HG02798 (cell line): ENCODE measurements at regions not wholly inside any gene's neighbourhood (a gene's known extent, or its start where the extent isn't known, plus 50 kb on each side); places are given as distances from the start of the nearest gene placed in this dataset.

Experiments
- ATAC-seq: cut with Tn5 transposase; IDR thresholded peaks from one replicate; pipeline ENCODE4 v1.9.1; 2021; ENCODE audit warnings: mild to moderate bottlenecking; ENCODE audit not compliant: unreplicated experiment, poor library complexity

- ATAC-seq = no peak
These were observed 1349.0 kb upstream of the B3GALT2 start for GRCh38 chr1:194535369-194535768.

DNA sequence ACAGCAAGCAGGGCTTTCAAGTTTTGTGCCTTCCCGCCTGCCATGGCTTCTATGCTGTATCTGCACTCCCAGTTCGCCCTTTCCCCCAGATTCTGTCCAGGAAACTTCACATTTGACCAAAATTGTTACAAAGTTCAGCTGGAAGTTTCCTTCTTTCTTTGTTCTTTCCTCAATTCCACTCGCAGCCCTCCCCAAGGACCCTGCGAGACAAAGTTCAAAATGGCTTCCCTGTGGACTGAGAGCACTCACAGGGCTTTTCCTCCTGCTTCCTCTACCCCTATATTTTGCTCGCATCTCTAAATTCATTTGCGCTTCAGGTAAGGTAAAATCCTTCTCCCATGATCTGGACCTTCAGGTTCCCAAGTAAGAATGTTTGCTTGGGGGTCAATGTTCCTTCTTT is 1348.4 kb upstream of the B3GALT2 start:
- ATAC-seq = no peak

DNA sequence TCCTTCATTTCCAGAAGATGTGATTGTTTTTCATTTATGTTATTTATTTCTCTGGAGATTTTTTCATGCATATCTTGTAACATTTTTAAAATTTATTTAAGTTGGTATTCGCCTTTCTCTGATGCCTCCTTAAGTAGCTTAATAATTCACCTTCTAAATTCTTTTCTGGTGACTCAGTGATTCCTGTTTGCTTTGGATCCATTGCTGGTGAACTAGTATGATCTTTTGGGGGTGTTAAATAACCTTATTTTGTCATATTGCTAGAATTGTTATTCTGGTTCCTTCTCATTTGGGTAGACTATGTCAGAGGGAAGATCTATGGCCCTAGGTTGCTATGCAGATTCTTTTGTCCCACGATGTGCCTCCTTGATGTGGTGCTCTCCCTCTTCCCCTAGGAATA is 1347.2 kb upstream of the B3GALT2 start:
- ATAC-seq = no peak

DNA sequence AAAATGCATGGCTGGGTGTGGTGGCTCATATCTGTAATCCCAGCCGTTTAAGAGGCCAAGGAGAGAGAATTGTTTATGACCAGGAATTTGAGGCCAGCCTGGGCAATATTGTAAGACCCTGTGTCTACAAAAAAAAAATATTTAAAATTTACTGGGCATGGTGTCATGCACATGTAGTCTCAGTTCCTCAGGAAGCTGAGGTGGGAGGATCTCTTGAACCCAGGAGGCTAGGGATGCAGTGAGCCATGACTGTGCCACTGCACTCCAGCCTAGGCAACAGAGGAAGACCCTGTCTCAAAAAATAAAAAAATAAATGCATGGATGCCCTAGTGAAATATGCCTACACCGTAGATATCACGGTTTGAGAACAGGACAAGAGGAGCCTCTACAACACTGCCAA is 1331.2 kb upstream of the B3GALT2 start:
- no peak for ATAC-seq

DNA sequence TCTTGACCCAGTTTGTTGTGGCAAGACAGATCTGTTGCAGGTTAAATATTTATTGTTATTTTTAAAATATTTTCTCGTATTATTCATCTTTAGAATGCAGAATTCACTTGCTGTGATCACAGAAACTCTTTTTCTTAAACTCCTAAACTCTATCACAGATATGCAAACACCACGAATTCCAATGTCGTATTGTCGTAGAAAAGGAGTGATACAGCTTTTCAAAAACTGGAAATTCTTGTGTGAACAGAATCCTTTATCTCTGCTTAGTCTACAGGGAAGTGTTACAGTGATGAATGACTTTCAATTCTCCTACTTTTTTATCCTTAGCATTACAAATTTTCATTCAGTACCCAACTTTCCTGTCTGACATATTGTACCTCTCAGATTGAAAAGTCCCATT is 1329.5 kb upstream of the B3GALT2 start:
- no peak for ATAC-seq

GRCh38 chr1:194512957-194513356 is 1326.5 kb upstream of the B3GALT2 start:
- no peak for ATAC-seq

- ATAC-seq = no peak
These were observed 1325.9 kb upstream of the B3GALT2 start for GRCh38 chr1:194512345-194512744.

DNA sequence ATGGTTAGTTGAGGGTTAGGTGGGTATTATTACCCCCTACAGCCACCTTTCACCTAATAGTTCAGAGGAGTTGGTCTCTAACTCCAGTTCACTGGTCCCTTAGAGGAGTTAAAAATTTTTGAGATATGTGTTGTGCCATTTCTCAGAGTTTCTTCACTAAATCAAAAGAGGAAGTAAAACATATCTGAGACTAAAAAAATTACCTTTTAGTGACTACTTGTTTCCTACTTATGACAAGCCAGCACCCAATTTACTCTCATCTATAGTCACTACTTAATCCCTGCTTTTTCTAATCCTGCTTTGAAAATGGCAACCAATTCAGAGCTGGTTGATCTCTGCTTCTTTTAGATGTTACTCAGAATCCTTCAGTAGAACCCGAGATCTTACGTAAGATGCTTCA is 1316.8 kb upstream of the B3GALT2 start:
- ATAC-seq = peak; percentile 44

DNA sequence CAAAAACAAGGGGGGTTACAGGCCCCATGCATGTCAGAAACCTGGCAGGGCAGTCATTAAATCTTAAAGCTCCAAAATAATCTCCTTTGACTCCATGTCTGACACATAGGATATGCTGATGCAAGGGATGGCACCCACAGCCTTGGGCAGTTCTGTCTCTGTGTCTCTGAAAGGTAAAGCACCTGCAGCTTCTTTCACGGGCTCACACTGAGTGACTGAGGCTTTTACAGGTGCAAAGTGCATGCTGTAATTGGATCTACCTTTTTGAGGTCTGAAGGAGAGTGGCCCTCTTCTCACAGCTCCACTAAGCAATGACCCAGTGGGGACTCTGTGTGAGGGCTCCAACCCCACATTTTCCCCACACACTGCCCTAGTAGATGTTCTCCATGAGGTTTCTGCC is 1309.0 kb upstream of the B3GALT2 start:
- no peak for ATAC-seq

DNA sequence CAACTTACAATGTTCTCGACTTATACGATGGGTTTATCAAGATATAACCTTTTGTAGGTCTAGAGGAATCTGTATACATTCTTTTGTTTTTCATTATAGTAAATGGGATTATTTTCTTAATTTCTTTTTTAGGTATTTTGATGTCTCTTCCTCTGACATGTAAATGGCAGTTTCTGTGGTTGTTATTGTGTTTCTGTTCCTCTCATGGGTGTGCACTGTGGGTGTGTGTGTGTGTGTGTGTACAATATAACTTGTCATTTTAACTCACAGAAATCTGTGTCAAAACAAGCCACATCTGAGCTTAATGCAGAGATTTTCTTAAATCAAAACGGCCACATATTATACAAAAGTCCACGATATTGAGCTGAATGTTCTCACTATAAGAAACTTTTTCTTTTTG is 1300.8 kb upstream of the B3GALT2 start:
- no peak for ATAC-seq

DNA sequence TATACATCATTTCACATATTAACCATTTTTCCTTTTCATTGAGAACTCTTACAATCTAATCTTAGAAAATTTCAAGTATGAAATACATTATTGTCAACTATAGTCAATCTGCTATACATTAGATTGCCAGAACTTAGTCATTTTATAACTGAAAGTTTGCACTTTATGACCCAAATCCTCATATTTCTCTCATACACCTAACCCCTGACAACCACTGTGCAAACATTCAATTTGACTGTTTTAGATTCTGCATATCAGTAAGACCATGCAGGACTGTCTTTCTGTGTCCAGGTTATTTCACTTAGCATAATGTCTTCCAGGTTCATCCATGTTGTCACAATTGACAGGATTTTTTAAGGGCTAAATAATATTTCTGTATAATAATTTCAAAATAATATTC is 1299.0 kb upstream of the B3GALT2 start:
- no peak for ATAC-seq

DNA sequence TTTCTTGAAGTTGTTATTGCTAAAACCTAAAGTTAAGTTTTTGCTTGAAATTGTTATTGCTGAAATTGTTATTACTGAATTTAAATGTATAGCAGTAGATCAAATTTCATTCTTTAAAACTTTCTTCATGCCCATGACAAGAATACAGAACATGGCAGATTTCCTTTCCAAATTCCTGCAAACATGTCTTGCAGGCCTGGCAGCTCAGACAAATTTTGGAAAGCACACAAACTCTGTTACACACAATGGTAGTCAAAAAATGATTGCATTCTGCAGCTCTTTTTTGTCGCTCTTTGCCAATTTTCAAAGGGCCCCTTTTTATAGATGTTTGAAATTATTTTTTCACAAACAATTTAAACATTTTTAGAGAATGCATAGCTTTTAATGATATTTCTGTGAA is 1292.3 kb upstream of the B3GALT2 start:
- ATAC-seq = no peak

- peak; percentile 60 for ATAC-seq
These were observed 1291.5 kb upstream of the B3GALT2 start for GRCh38 chr1:194477908-194478307.

DNA sequence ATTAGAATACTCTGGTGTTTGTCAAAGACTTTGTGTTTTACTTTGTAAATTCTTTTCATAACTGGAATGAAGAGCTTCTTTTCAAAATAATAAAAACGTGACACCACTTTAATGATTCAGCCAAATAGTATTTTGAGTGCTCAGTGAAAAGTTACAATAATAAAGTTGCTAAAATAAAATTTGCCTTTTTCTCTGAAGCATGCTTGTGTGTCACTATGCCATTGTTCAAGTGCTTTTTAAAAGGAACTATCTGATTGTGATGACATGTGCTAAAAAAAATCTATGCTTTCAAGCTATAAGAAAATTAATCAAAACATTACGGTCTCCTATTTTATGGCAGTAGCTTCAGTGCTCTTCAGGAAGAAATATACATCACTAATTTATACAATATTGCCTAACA is 1290.5 kb upstream of the B3GALT2 start:
- ATAC-seq = no peak

- ATAC-seq = no peak
These were observed 1289.9 kb upstream of the B3GALT2 start for GRCh38 chr1:194476351-194476750.

DNA sequence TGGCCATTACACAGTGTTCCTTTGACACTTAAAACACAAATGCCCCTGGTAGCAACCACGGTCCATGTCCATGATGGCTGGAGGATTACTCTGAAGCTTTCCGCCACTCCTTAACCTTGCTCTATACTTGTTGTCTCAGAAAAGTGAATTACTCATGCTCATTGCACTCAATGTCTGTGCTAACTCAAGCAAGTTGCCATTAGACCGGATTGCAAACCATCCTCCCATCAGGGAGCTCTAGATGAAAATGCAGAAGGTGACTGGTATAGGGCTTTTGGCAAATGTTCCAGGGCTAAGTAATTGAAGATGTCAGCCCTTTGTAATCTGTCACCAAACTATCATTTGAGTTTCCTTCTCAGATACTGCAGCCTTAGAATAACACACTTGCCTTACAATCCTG is 1288.3 kb upstream of the B3GALT2 start:
- ATAC-seq = no peak

- ATAC-seq = no peak
These were observed 1287.4 kb upstream of the B3GALT2 start for GRCh38 chr1:194473766-194474165.

GRCh38 chr1:194469282-194469681 is 1282.9 kb upstream of the B3GALT2 start:
- no peak for ATAC-seq

DNA sequence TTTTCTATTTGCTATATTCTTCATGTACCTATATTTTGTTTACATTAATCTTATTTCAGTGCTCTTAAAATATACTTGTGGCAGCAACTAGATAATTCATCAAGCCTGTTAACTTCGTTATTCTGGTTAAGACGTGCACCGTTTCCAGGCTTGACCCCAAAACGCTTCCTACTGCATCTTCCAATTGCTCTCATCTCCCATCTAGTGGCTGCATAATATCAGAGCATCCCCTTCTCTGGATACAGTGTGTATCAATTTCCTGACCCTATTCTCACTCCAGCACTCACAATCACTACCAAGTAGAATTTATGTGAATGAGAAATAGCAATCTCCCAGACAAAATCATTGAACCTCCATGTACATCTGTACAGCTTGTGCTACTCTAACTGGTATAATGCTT is 1280.3 kb upstream of the B3GALT2 start:
- no peak for ATAC-seq

- ATAC-seq = no peak
These were observed 1261.2 kb upstream of the B3GALT2 start for GRCh38 chr1:194447636-194448035.

- ATAC-seq = no peak
These were observed 1258.8 kb upstream of the B3GALT2 start for GRCh38 chr1:194445244-194445643.

DNA sequence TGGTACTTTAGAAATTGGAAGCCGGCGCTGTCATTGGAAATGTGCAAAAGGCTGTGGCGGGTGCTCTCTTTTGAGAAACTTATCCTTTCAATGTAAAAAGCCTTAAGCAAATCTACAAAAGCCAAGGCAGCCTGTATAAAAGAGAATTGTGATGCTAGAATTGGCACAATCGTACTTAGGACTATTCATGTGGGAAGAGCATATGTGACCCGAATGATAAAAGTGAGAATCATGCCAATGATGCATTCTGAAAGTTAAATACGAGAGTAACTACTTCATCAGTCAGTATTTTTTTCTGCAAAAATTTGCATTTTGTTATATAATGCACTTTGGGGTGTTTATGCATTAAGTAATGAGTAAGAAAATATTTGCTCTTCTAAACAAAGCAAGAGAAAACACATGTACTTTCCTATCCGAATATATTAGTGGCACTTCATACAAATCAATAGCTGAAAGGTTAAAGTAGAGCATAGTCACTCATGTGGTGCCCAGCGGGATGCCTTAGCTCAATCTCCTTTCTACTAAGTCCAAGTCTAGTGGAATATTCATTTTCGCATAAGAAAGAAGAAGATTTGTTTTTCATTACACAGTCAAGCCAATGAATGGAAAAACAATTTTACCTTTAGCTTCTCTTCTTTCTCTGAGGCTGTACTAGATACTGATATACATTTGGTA is 1256.6 kb upstream of the B3GALT2 start:
- no peak for ATAC-seq

DNA sequence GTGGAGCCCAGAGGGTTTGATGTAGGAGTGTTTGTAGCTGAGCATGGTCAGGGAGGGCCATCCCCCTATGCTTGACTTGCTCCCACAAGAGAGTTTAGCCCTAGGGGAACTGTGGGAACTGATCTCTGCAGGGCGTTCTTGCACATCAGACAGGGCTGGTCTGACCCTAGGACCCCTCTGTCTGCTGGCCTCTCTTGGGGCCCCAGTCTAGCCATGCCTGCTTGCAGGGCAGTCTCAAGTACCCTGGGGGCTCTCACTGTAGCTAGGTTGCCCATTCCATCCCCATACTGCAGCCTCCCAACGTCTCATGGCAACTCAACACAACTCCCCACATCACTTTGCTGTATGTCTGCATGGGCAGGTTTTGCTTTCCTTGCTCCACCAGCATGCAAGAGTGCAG is 1250.7 kb upstream of the B3GALT2 start:
- no peak for ATAC-seq
